Esophagus squamous epithelium (tissue), 4 donors: ENCODE measurements at regions not wholly inside any gene's neighbourhood (a gene's known extent, or its start where the extent isn't known, plus 50 kb on each side); places are given as distances from the start of the nearest gene placed in this dataset.

Experiments used
- POLR2A ChIP-seq, 4 donors: fragments of 450-650 bp; IDR thresholded peaks; one replicate each; pipeline ENCODE4 v1.6.1; 2017; ENCODE audit warnings: antibody characterized with exemption in 4 of 4, mild to moderate bottlenecking in 4 of 4, moderate library complexity in 3 of 4
- TF ChIP-seq, protein P1 (sequence below), 6 experiments: fragments of 450-650 bp in 4 of 6; fragments of 200-600 bp in 2 of 6; sonication (generic) in 2 of 6; IDR thresholded peaks; one replicate each; pipeline ENCODE4 v1.5.1; 2016 to 2019; ENCODE audit warnings: antibody characterized with exemption in 6 of 6, mild to moderate bottlenecking in 4 of 6, moderate library complexity in 4 of 6

DNA sequence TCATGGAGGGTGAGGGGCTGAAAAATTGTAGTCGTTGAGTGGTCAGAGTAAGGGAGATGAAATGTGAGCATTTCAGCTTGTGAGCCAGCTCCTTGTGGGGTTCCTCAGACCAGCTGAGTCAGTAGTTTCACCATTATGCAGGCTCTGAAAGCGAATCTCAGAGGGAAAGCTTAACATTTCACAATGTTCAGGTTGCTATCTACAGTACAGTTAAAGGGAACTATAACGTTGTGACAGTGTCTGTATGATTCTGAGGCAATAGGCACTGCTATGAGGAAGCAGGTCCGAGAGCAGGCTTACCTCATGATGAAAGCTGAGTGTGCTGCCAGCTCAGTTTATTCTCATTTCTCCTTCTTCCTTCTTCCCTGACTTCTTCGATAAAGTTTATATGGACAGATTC, 469.6 kb downstream of the EDEM1 start:
- TF ChIP-seq, protein P1, sequence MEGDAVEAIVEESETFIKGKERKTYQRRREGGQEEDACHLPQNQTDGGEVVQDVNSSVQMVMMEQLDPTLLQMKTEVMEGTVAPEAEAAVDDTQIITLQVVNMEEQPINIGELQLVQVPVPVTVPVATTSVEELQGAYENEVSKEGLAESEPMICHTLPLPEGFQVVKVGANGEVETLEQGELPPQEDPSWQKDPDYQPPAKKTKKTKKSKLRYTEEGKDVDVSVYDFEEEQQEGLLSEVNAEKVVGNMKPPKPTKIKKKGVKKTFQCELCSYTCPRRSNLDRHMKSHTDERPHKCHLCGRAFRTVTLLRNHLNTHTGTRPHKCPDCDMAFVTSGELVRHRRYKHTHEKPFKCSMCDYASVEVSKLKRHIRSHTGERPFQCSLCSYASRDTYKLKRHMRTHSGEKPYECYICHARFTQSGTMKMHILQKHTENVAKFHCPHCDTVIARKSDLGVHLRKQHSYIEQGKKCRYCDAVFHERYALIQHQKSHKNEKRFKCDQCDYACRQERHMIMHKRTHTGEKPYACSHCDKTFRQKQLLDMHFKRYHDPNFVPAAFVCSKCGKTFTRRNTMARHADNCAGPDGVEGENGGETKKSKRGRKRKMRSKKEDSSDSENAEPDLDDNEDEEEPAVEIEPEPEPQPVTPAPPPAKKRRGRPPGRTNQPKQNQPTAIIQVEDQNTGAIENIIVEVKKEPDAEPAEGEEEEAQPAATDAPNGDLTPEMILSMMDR (IDR thresholded peaks at IDR 0.05) = no peak
- TF ChIP-seq POLR2A (IDR thresholded peaks at IDR 0.05) = no peak
